ENCODE measurements at regions not wholly inside any gene's neighbourhood (a gene's known extent, or its start where the extent isn't known, plus 50 kb on each side); places are given as distances from the start of the nearest gene placed in this dataset.

- H3K4me3 ChIP-seq (ENCODE audit: low read depth, low read length) = no peak overlapping the region
- no peak for DNase-seq (ENCODE audit: low read depth)
- TF ChIP-seq, protein P1, sequence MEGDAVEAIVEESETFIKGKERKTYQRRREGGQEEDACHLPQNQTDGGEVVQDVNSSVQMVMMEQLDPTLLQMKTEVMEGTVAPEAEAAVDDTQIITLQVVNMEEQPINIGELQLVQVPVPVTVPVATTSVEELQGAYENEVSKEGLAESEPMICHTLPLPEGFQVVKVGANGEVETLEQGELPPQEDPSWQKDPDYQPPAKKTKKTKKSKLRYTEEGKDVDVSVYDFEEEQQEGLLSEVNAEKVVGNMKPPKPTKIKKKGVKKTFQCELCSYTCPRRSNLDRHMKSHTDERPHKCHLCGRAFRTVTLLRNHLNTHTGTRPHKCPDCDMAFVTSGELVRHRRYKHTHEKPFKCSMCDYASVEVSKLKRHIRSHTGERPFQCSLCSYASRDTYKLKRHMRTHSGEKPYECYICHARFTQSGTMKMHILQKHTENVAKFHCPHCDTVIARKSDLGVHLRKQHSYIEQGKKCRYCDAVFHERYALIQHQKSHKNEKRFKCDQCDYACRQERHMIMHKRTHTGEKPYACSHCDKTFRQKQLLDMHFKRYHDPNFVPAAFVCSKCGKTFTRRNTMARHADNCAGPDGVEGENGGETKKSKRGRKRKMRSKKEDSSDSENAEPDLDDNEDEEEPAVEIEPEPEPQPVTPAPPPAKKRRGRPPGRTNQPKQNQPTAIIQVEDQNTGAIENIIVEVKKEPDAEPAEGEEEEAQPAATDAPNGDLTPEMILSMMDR (IDR thresholded peaks at IDR 0.05; ENCODE audit: insufficient read depth, low read depth, low read length, missing control alignments) = no peak
Observed at GRCh38 chr12:118855858-118856257, 125.5 kb upstream of the SRRM4 start.

DNA sequence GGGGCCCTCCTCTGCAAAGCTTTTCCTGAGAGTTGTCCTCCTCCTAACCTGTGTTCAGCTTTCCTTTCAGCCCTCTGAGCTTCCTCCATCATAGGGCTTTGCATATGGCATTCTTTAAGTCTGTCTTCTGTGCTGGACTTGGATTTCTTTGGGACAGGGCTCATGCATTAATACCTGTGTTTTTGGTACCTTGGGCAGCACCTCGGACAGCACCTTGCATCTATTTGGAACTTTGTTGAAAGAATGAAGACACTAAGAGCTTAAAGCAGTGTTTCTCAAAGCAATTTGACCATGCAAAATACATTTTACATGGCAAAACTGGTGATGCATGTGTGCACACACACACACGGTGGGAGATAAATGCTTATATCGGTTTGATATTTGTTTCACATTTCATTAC, 115.0 kb upstream of the SRRM4 start:
- H3K4me3 ChIP-seq (ENCODE audit: low read depth, low read length) = no peak overlapping the region
- no peak for DNase-seq (ENCODE audit: low read depth)
- TF ChIP-seq, protein P1 (IDR thresholded peaks at IDR 0.05; ENCODE audit: insufficient read depth, low read depth, low read length, missing control alignments) = no peak

- TF ChIP-seq, protein P1 (IDR thresholded peaks at IDR 0.05; ENCODE audit: insufficient read depth, low read depth, low read length, missing control alignments) = no peak
- no peak overlapping the region for H3K4me3 ChIP-seq (ENCODE audit: low read depth, low read length)
- DNase-seq (ENCODE audit: low read depth) = no peak
Observed at GRCh38 chr12:118870551-118870950, 110.8 kb upstream of the SRRM4 start.

- no peak overlapping the region for H3K4me3 ChIP-seq (ENCODE audit: low read depth, low read length)
- TF ChIP-seq, protein P1 (IDR thresholded peaks at IDR 0.05; ENCODE audit: insufficient read depth, low read depth, low read length, missing control alignments) = no peak
- DNase-seq (ENCODE audit: low read depth) = no peak
Observed at GRCh38 chr12:118874698-118875548, 106.4 kb upstream of the SRRM4 start.

DNA sequence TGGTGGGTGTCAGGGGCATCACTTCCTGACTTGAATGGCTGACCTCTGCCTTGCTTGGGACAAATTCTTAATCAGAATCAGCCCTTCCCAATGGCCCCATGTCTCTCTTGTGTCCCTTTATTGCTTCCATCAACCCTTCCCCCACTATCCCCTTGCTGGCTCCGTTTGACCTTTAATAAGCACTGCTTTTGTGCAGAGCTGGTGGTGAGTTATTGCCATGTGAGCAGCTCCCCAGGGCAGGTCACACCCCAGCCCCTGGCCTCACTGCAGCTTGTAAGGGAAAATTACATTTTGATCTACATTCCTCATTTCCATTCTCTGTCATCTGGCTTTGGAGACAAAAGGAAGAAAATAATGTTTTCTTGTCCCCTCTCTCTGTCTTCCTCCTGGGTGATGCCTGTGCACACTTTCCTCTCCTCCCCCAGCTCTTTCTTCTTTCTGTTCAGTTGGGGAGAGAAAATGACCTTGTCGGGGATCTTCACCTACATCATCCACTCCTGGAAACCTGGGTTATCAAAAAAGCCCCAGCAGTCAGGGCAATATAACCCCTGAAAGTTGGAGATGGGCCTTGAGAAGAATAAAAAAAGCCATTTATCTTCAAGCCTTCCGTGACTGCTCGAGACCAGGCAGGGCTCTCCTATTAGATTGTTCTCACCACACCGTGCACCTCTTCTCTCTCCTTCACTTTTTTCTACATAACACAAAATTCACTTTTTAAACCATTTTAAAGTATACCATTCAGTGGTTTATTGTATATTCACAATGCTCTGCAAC, 100.4 kb upstream of the SRRM4 start:
- H3K4me3 ChIP-seq (ENCODE audit: low read depth, low read length) = no peak overlapping the region
- no peak for DNase-seq (ENCODE audit: low read depth)
- TF ChIP-seq, protein P1 (IDR thresholded peaks at IDR 0.05; ENCODE audit: insufficient read depth, low read depth, low read length, missing control alignments) = no peak

DNA sequence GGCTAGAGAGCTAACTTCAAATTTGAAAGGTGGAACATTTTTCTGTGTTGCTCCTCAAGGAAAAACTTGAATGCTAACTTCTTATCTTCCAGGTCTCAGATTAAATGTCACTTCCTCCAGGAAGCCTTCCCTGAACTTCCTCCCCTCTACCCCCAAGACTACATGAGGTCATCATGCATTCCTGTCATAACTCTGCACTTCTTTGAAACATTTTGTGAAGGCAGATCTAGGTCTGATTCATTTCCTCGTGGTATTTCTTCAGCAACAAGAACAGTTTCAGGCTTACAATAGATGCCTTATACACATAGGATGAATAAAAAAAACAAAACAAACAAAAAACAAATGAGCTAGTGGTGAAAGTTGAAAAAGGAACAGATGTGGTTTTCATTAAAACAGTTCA, 97.1 kb upstream of the SRRM4 start:
- no peak for DNase-seq (ENCODE audit: low read depth)
- TF ChIP-seq, protein P1 (IDR thresholded peaks at IDR 0.05; ENCODE audit: insufficient read depth, low read depth, low read length, missing control alignments) = no peak
- H3K4me3 ChIP-seq (ENCODE audit: low read depth, low read length) = no peak overlapping the region

All from GM12865 (cell line).